ENCODE measurements at regions not wholly inside any gene's neighbourhood (a gene's known extent, or its start where the extent isn't known, plus 50 kb on each side); places are given as distances from the start of the nearest gene placed in this dataset.
"Not testable (repeated sequence)": the region's sequence is repeated elsewhere in the genome, so short reads cannot be mapped to it uniquely, and the experiment has no call there.

DNA sequence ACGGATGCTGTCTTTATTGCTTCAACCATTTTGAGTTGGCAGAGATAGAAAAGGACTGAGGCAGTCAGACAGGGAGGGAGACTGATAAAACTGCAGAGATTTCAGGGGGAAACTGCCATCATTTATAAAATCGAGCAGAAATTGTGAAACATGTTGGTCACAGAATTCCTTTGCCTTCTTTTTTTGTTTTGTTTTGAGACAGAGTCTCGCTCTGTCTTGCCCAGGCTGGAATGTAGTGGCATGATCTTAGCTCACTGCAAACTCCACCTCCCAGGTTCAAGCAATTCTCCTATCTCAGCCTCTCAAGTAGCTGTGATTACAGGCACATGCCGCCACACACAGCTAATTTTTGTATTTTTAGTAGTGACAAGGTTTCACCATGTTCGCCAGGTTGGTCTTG is 273.7 kb upstream of the USP9Y start:
- WGBS, 2 donors (ENCODE audit: low coverage in 1 of 2): 83% methylated on average over 1 of the region's 5 CpGs; no CpG with 5 or more reads in 1 of the 2 donors
- in situ Hi-C loops (cut with MboI; ENCODE audit: low pct_ligation_motif_present in 1 of 4, low pct_unique_long_range_greater_than_20kb in 1 of 4, low sequenced_read_pairs in 3 of 4): no loop called here

DNA sequence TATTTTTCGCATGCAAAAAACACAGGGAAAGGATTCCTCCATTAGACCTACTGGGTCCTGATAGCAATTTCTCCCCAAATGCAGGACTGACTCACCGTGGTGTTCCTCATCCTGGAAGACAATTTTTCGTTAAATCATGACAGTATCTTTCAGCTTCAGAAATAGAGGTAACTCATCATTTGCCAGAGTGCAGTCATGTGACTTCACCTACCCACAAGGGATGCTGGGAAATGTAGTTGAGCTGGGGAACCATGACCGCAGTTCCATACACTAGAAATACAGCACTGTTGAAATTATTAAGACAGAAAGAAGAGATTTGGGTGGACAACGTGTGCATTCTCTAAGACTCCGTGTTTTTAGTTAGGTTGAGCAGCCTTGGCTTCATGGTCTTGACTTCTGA is 269.5 kb upstream of the USP9Y start:
- no peak for DNase-seq
- no peaks in the 10 kb centered on the region for H3K27me3 ChIP-seq
- WGBS, 2 donors (ENCODE audit: low coverage in 1 of 2): 67% methylated on average over 1 of the region's 6 CpGs; no CpG with 5 or more reads in 1 of the 2 donors
- no peak overlapping the region for H3K4me3 ChIP-seq
- no peaks in the 10 kb centered on the region for H3K36me3 ChIP-seq
- no peaks in the 10 kb centered on the region for H3K9me3 ChIP-seq
- no peaks in the 10 kb centered on the region for H3K4me1 ChIP-seq
- no peak overlapping the region for H3K27ac ChIP-seq
- in situ Hi-C loops (cut with MboI; ENCODE audit: low pct_ligation_motif_present in 1 of 4, low pct_unique_long_range_greater_than_20kb in 1 of 4, low sequenced_read_pairs in 3 of 4) (no loop called here), intact Hi-C loops (cut with DNase I; ENCODE audit: low total_unique reads) (no loop called here)
- TF ChIP-seq EP300 (IDR thresholded peaks at IDR 0.05; ENCODE audit: low read depth) (no peak), POLR2AphosphoS5 (IDR thresholded peaks at IDR 0.05) (no peak), POLR2A (IDR thresholded peaks at IDR 0.05) (no peak)
- TF ChIP-seq, protein P1, sequence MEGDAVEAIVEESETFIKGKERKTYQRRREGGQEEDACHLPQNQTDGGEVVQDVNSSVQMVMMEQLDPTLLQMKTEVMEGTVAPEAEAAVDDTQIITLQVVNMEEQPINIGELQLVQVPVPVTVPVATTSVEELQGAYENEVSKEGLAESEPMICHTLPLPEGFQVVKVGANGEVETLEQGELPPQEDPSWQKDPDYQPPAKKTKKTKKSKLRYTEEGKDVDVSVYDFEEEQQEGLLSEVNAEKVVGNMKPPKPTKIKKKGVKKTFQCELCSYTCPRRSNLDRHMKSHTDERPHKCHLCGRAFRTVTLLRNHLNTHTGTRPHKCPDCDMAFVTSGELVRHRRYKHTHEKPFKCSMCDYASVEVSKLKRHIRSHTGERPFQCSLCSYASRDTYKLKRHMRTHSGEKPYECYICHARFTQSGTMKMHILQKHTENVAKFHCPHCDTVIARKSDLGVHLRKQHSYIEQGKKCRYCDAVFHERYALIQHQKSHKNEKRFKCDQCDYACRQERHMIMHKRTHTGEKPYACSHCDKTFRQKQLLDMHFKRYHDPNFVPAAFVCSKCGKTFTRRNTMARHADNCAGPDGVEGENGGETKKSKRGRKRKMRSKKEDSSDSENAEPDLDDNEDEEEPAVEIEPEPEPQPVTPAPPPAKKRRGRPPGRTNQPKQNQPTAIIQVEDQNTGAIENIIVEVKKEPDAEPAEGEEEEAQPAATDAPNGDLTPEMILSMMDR (IDR thresholded peaks at IDR 0.05): no peak

More for the DNA sequence above, 273.7 kb upstream of the USP9Y start:
- TF ChIP-seq POLR2A (IDR thresholded peaks at IDR 0.05): no peak
- no peak for TF ChIP-seq POLR2AphosphoS5 (IDR thresholded peaks at IDR 0.05)
- TF ChIP-seq, protein P1 (IDR thresholded peaks at IDR 0.05): no peak
- no peak for TF ChIP-seq EP300 (IDR thresholded peaks at IDR 0.05; ENCODE audit: low read depth)
- intact Hi-C loops (cut with DNase I; ENCODE audit: low total_unique reads): no loop called here
- Histone ChIP-seq H3K9me3 (no peaks in the 10 kb centered on the region), H3K4me3 (no peak overlapping the region), H3K27me3 (no peaks in the 10 kb centered on the region), H3K27ac (no peak overlapping the region), H3K4me1 (no peaks in the 10 kb centered on the region), H3K36me3 (no peaks in the 10 kb centered on the region)
- no peak for DNase-seq

- intact Hi-C loops (cut with DNase I; ENCODE audit: low total_unique reads); in situ Hi-C loops (cut with MboI; ENCODE audit: low pct_ligation_motif_present in 1 of 4, low pct_unique_long_range_greater_than_20kb in 1 of 4, low sequenced_read_pairs in 3 of 4): not testable (repeated sequence)
- no CpG with 5 or more reads among the region's 6 CpGs for WGBS, 2 donors (ENCODE audit: low coverage in 1 of 2)
These were observed 262.2 kb upstream of the USP9Y start for GRCh38 chrY:12438823-12439222.

DNA sequence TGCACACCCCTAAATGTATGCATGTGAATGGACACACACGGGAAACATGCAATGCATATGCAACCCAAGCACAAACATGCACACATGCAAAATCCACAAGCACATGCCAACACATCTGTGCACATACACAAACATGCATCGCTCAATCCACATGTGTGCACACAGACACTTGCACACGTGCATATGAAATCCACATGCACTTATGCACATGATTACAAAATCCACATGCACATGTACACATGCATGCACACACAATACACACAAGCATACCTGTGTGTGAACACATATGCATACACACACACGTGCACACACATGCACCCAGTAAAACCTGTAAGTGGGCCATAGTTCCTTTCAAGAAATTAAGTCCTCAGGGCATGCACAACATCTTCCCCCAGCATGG is 256.8 kb upstream of the USP9Y start:
- TF ChIP-seq, protein P1 (IDR thresholded peaks at IDR 0.05): no peak
- TF ChIP-seq EP300 (IDR thresholded peaks at IDR 0.05; ENCODE audit: low read depth) (no peak), POLR2AphosphoS5 (IDR thresholded peaks at IDR 0.05) (no peak)

More at GRCh38 chrY:12438823-12439222, 262.2 kb upstream of the USP9Y start:
- not testable (repeated sequence) for H3K9me3 ChIP-seq, DNase-seq, H3K4me1 ChIP-seq, H3K27me3 ChIP-seq, H3K36me3 ChIP-seq, H3K4me3 ChIP-seq, H3K27ac ChIP-seq

GRCh38 chrY:12446486-12447265 is 254.4 kb upstream of the USP9Y start:
- intact Hi-C loops (cut with DNase I; ENCODE audit: low total_unique reads); DNase-seq; H3K27me3 ChIP-seq; H3K4me3 ChIP-seq; H3K27ac ChIP-seq; H3K36me3 ChIP-seq; H3K9me3 ChIP-seq; in situ Hi-C loops (cut with MboI; ENCODE audit: low pct_ligation_motif_present in 1 of 4, low pct_unique_long_range_greater_than_20kb in 1 of 4, low sequenced_read_pairs in 3 of 4); H3K4me1 ChIP-seq: not testable (repeated sequence)
- no CpG with 5 or more reads among the region's 27 CpGs for WGBS, 2 donors (ENCODE audit: low coverage in 1 of 2)

More for the DNA sequence above, 256.8 kb upstream of the USP9Y start:
- no CpG with 5 or more reads among the region's 4 CpGs for WGBS, 2 donors (ENCODE audit: low coverage in 1 of 2)
- H3K4me1 ChIP-seq: no peaks in the 10 kb centered on the region
- in situ Hi-C loops (cut with MboI; ENCODE audit: low pct_ligation_motif_present in 1 of 4, low pct_unique_long_range_greater_than_20kb in 1 of 4, low sequenced_read_pairs in 3 of 4): no loop called here
- no peak overlapping the region for H3K27ac ChIP-seq
- no peak overlapping the region for H3K4me3 ChIP-seq
- intact Hi-C loops (cut with DNase I; ENCODE audit: low total_unique reads): no loop called here
- no peaks in the 10 kb centered on the region for H3K36me3 ChIP-seq
- DNase-seq: no peak
- H3K9me3 ChIP-seq: no peaks in the 10 kb centered on the region
- H3K27me3 ChIP-seq: no peaks in the 10 kb centered on the region

GRCh38 chrY:12448561-12448960 is 252.5 kb upstream of the USP9Y start:
- H3K4me3 ChIP-seq; DNase-seq; H3K9me3 ChIP-seq; intact Hi-C loops (cut with DNase I; ENCODE audit: low total_unique reads); H3K27me3 ChIP-seq; H3K27ac ChIP-seq; in situ Hi-C loops (cut with MboI; ENCODE audit: low pct_ligation_motif_present in 1 of 4, low pct_unique_long_range_greater_than_20kb in 1 of 4, low sequenced_read_pairs in 3 of 4); H3K4me1 ChIP-seq; H3K36me3 ChIP-seq: not testable (repeated sequence)
- 60% methylated on average over 1 of the region's 6 CpGs; no CpG with 5 or more reads in 1 of the 2 donors for WGBS, 2 donors (ENCODE audit: low coverage in 1 of 2)

DNA sequence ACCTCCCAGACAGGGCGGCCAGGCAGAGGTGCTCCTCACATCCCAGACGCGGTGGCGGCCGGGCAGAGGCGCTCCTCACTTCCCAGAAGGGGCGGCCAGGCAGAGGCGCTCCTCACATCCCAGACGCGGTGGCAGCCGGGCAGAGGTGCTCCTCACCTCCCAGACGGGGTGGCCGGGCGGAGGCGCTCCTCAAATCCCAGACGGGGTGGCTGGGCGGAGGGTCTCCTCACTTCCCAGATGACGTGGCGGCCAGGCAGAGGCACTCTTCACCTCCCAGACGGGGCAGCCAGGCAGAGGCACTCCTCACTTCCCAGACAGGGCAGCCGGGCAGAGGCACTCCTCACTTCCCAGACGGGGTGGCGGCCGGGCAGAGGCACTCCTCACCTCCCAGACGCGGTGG is 247.7 kb upstream of the USP9Y start:
- H3K4me3 ChIP-seq; H3K9me3 ChIP-seq; H3K4me1 ChIP-seq; H3K27ac ChIP-seq; H3K36me3 ChIP-seq; H3K27me3 ChIP-seq; DNase-seq; in situ Hi-C loops (cut with MboI; ENCODE audit: low pct_ligation_motif_present in 1 of 4, low pct_unique_long_range_greater_than_20kb in 1 of 4, low sequenced_read_pairs in 3 of 4); intact Hi-C loops (cut with DNase I; ENCODE audit: low total_unique reads): not testable (repeated sequence)
- WGBS, 2 donors (ENCODE audit: low coverage in 1 of 2): no CpG with 5 or more reads among the region's 26 CpGs

Data from transverse colon (tissue), 4 donors.